ENCODE measurements at regions not wholly inside any gene's neighbourhood (a gene's known extent, or its start where the extent isn't known, plus 50 kb on each side); places are given as distances from the start of the nearest gene placed in this dataset.

GRCh38 chr7:53940483-53940882 is 601.7 kb upstream of the VSTM2A start:
- no peak for DNase-seq (ENCODE audit: low read depth in 4 of 4, low spot score in 3 of 4)

- DNase-seq (ENCODE audit: low read depth in 4 of 4, low spot score in 3 of 4), result peak in 2 of 4 donors; percentile 3
Measured at GRCh38 chr7:53947732-53948131, 594.4 kb upstream of the VSTM2A start.

GRCh38 chr7:53965716-53966115 is 576.5 kb upstream of the VSTM2A start:
- no peak for DNase-seq (ENCODE audit: low read depth in 4 of 4, low spot score in 3 of 4)

GRCh38 chr7:53983480-53983879 is 558.7 kb upstream of the VSTM2A start:
- no peak for DNase-seq (ENCODE audit: low read depth in 4 of 4, low spot score in 3 of 4)

- DNase-seq (ENCODE audit: low read depth in 4 of 4, low spot score in 3 of 4), result no peak
Measured at GRCh38 chr7:53984776-53985175, 557.4 kb upstream of the VSTM2A start.

GRCh38 chr7:53988376-53988775 is 553.8 kb upstream of the VSTM2A start:
- DNase-seq (ENCODE audit: low read depth in 4 of 4, low spot score in 3 of 4), result no peak

- no peak for DNase-seq (ENCODE audit: low read depth in 4 of 4, low spot score in 3 of 4)
Measured at GRCh38 chr7:53993224-53993623, 549.0 kb upstream of the VSTM2A start.

GRCh38 chr7:53996876-53997275 is 545.3 kb upstream of the VSTM2A start:
- DNase-seq (ENCODE audit: low read depth in 4 of 4, low spot score in 3 of 4), result no peak

GRCh38 chr7:54014765-54015164 is 527.4 kb upstream of the VSTM2A start:
- DNase-seq (ENCODE audit: low read depth in 4 of 4, low spot score in 3 of 4), result no peak

- DNase-seq (ENCODE audit: low read depth in 4 of 4, low spot score in 3 of 4), result no peak
Measured at GRCh38 chr7:54015251-54015650, 526.9 kb upstream of the VSTM2A start.

GRCh38 chr7:54037873-54038272 is 504.3 kb upstream of the VSTM2A start:
- DNase-seq (ENCODE audit: low read depth in 4 of 4, low spot score in 3 of 4), result no peak

GRCh38 chr7:54060643-54061042 is 481.5 kb upstream of the VSTM2A start:
- no peak for DNase-seq (ENCODE audit: low read depth in 4 of 4, low spot score in 3 of 4)

GRCh38 chr7:54066643-54067042 is 475.5 kb upstream of the VSTM2A start:
- no peak for DNase-seq (ENCODE audit: low read depth in 4 of 4, low spot score in 3 of 4)

GRCh38 chr7:54069843-54070242 is 472.3 kb upstream of the VSTM2A start:
- no peak for DNase-seq (ENCODE audit: low read depth in 4 of 4, low spot score in 3 of 4)

- no peak for DNase-seq (ENCODE audit: low read depth in 4 of 4, low spot score in 3 of 4)
Measured at GRCh38 chr7:54072710-54073109, 469.5 kb upstream of the VSTM2A start.

GRCh38 chr7:54076616-54077015 is 465.6 kb upstream of the VSTM2A start:
- DNase-seq (ENCODE audit: low read depth in 4 of 4, low spot score in 3 of 4), result no peak

GRCh38 chr7:54080525-54080924 is 461.6 kb upstream of the VSTM2A start:
- DNase-seq (ENCODE audit: low read depth in 4 of 4, low spot score in 3 of 4), result no peak

GRCh38 chr7:54080971-54081370 is 461.2 kb upstream of the VSTM2A start:
- peak in 1 of 4 donors; percentile 1 for DNase-seq (ENCODE audit: low read depth in 4 of 4, low spot score in 3 of 4)

- no peak for DNase-seq (ENCODE audit: low read depth in 4 of 4, low spot score in 3 of 4)
Measured at GRCh38 chr7:54084340-54084739, 457.8 kb upstream of the VSTM2A start.

- no peak for DNase-seq (ENCODE audit: low read depth in 4 of 4, low spot score in 3 of 4)
Measured at GRCh38 chr7:54090652-54091213, 451.4 kb upstream of the VSTM2A start.

GRCh38 chr7:54091322-54091721 is 450.9 kb upstream of the VSTM2A start:
- no peak for DNase-seq (ENCODE audit: low read depth in 4 of 4, low spot score in 3 of 4)

- DNase-seq (ENCODE audit: low read depth in 4 of 4, low spot score in 3 of 4), result no peak
Measured at GRCh38 chr7:54097886-54098285, 444.3 kb upstream of the VSTM2A start.

- no peak for DNase-seq (ENCODE audit: low read depth in 4 of 4, low spot score in 3 of 4)
Measured at GRCh38 chr7:54109501-54109900, 432.7 kb upstream of the VSTM2A start.

All from right renal pelvis (tissue), 4 donors.